ENCODE measurements at regions not wholly inside any gene's neighbourhood (a gene's known extent, or its start where the extent isn't known, plus 50 kb on each side); places are given as distances from the start of the nearest gene placed in this dataset.

DNA sequence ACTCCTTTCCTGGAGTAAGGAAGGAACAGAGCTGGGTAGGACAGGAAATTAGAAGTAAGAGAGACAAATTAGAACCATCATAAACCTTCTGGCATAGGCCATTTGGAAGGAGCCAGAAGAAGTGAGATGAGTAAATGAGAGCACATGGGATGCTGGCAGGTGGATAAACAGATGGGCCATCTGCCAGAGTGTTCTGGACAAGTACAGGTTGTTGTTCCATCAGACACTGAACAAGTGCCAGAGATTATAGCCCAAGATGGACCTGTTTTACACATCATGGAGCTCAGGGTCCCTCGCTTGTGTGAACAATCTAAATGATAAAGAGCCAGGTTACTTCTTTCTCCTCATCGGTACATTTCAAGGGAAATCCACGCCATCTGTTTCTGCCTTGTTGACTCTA, 200.3 kb downstream of the HHIPL2 start:
- TF ChIP-seq POLR2A (IDR thresholded peaks at IDR 0.05; ENCODE audit: low read length) (no peak), GATA1 (IDR thresholded peaks at IDR 0.05; ENCODE audit: low read depth, low read length) (no peak)
